Muscle of leg (tissue), 3 donors: ENCODE measurements at regions not wholly inside any gene's neighbourhood (a gene's known extent, or its start where the extent isn't known, plus 50 kb on each side); places are given as distances from the start of the nearest gene placed in this dataset.

ENCODE experiments used
- DNase-seq: peaks from one replicate; pipeline ENCODE4 v3.0.0; 2013
- H3K27ac ChIP-seq: one replicate; pipeline ENCODE4 v1.5.1; 2013; ENCODE audit warnings: mild to moderate bottlenecking, low read length, control low read depth
- H3K27me3 ChIP-seq: one replicate; pipeline ENCODE4 v1.6.1; 2013; ENCODE audit warnings: low read length; ENCODE audit not compliant: control insufficient read depth, insufficient read depth
- H3K36me3 ChIP-seq: one replicate; pipeline ENCODE4 v1.6.1; 2013; ENCODE audit warnings: low read length; ENCODE audit not compliant: control insufficient read depth, insufficient read depth
- H3K4me1 ChIP-seq: one replicate; pipeline ENCODE4 v1.6.1; 2013; ENCODE audit warnings: low read length; ENCODE audit not compliant: control insufficient read depth, insufficient read depth
- H3K4me3 ChIP-seq: one replicate; pipeline ENCODE4 v1.5.1; 2013; ENCODE audit warnings: low read length, control low read depth
- H3K9me3 ChIP-seq: replicated peaks from 2 replicates; pipeline ENCODE4 v1.6.1; 2013; ENCODE audit warnings: low read depth, low read length; ENCODE audit not compliant: control insufficient read depth
- WGBS: methylation state at CpG from one replicate; pipeline ENCODE4 v1.1.5; 2013; ENCODE audit warnings: missing lambda C conversion rate; ENCODE audit not compliant: insufficient coverage; 5-methylcytosine and 5-hydroxymethylcytosine counted together

DNA sequence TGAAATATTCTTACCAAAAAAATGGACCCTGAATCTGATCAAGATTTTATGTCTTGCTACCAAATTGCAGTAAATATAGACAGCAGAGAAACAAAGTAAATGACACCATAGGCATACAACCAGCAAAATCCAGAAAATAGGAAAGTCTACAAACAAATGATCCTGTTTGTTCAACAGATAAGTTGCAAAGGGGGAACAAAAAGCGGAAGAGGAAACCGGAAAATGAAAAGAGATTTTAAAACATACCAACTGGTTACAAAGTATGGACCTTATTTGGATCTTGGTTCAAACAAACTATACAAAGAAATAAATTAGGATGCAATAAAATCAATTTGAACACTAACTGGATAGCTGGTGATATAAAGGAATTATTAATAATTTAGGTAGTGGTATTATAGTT, 92.0 kb downstream of the TMPRSS5 start:
- no peak overlapping the region for H3K4me3 ChIP-seq
- no peaks in the 10 kb centered on the region for H3K4me1 ChIP-seq
- no peaks in the 10 kb centered on the region for H3K27me3 ChIP-seq
- H3K27ac ChIP-seq: no peak overlapping the region
- H3K9me3 ChIP-seq: no peaks in the 10 kb centered on the region
- WGBS: no CpG with 5 or more reads among the region's 2 CpGs
- DNase-seq: no peak
- no peaks in the 10 kb centered on the region for H3K36me3 ChIP-seq

DNA sequence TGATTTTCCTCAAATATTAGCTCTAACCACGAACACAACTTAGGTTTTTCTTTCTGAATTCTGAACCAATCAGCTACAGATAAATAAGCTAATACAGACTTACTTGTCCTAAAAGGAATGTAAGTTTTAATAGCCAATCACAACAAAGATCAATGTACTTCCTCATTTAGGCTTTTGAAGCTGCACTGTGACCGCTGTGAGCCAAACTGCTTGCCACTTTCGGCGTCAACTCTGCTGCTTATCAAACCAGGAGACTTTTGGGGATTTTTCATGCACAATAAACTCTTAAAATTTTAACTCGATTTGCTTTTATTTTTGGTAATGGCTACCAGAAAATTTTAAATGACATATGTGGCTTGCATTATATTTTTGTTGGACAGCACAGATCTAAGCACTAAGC, 92.5 kb downstream of the TMPRSS5 start:
- 50% methylated on average over 1 of the region's 5 CpGs for WGBS
- Histone ChIP-seq H3K4me1 (no peaks in the 10 kb centered on the region), H3K27ac (no peak overlapping the region), H3K4me3 (no peak overlapping the region), H3K36me3 (no peaks in the 10 kb centered on the region), H3K27me3 (no peaks in the 10 kb centered on the region), H3K9me3 (no peaks in the 10 kb centered on the region)
- DNase-seq: no peak

DNA sequence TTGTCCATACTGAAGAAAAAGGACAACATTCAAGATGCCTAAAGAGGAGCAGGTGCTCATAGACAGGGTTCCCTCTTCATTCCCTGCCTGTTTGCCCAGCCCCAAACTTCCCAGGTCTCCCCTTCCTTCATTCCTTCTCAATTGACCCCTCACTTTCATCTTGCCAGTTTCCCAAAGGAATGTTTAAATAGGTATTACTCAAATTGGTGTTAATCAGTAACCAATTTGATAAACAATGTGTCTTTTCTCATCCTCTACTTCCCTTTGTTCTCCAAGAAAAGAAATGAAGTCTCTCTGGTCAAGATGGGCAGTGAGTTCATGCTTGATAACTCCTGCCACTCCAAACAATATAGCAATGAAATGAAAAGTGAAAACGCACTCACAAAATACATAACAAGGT, 101.9 kb downstream of the TMPRSS5 start:
- WGBS: no CpG with 5 or more reads among the region's 1 CpG
- no peak for DNase-seq
- Histone ChIP-seq H3K27ac (no peak overlapping the region), H3K4me3 (no peak overlapping the region), H3K4me1 (peaks cover 6% of the 10 kb centered on the region), H3K27me3 (peaks cover 2% of the 10 kb centered on the region), H3K36me3 (no peaks in the 10 kb centered on the region), H3K9me3 (peaks cover 3% of the 10 kb centered on the region)

DNA sequence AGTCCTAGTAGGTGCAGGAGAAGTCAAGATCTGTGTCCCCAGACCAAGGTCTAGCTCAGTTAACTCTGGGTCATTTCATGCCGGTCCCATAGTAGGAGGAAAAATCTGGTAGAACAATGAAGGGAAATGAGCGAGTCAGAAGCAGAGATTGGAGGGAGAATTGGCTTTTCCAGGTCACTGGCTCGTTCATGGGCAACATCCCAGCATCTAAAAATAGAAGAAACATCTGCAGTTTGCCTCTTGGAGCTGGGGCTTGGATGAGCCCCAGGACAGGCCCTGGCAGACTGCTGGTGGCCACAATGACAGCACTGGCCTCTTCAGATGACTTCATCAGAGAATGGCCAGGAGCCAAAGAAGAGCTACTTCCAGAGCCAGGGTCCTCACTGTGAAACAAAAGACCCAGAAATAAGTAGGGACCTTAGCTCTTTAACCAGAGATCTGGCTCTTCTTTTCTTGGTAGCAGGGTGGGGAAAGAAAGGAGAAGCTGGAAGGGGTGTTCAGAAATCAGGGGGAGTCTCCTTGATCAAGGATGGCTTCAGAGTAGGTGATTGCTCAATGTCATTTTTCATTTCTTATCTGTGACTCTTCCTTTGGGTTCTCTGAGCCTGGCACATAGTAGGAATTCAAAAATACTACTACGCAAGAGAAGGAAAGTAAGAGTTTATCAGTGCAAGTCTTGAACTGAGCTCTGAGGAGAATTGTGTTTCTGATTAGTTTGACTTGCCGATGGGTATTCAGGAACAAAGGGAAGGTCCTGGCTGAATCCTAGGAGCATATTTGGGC, 102.6 kb downstream of the TMPRSS5 start:
- no peaks in the 10 kb centered on the region for H3K36me3 ChIP-seq
- H3K4me3 ChIP-seq: no peak overlapping the region
- 33% methylated on average over 3 of the region's 5 CpGs for WGBS
- peaks cover 2% of the 10 kb centered on the region for H3K27me3 ChIP-seq
- DNase-seq: peak; percentile 84
- H3K4me1 ChIP-seq: peaks cover 6% of the 10 kb centered on the region
- no peak overlapping the region for H3K27ac ChIP-seq
- peaks cover 3% of the 10 kb centered on the region for H3K9me3 ChIP-seq

DNA sequence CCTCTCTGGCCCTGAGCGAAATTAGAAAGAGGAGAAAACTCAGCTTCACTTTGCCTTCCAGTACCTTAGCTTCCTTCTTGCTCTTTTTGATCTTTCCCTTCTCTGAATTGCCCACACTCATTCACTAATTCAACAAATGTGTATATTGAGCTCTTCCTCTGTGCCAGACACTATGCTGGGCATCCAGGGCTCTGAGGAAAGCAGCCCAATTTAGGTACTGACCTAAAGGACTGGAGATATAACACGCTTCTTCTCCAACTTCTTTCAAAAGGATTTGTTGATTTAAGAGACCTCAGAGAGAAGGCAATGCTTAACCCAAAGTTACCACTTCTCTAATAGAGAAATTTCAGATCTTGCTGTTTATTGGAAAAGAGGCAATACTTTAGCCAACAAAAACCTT, 103.6 kb downstream of the TMPRSS5 start:
- WGBS: no CpG with 5 or more reads among the region's 2 CpGs
- no peak for DNase-seq

DNA sequence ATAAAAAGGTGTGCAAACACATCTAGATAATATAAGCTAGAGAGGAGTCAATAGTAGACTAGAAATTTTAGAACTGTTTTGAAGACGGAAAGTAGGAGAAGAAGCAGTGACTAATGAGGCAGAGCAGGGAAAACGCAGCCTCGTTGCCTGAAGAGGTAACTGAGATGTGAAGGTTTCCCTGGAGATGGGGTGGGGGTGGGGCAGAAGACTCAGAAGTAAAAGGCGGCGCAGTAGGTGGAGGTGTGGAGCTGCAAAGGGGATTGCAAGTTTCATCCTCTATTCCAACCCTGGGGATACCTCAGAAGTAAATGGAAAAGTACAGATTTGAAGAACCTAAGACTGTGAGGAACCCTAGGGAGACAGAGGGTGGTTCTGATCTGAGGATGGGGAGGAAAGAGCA, 109.5 kb downstream of the TMPRSS5 start:
- Histone ChIP-seq H3K4me1 (no peaks in the 10 kb centered on the region), H3K27me3 (peaks cover 2% of the 10 kb centered on the region), H3K36me3 (no peaks in the 10 kb centered on the region), H3K27ac (no peak overlapping the region), H3K9me3 (no peaks in the 10 kb centered on the region), H3K4me3 (no peak overlapping the region)
- WGBS: 79% methylated on average over 4 of the region's 5 CpGs
- no peak for DNase-seq

More for the DNA sequence above, 103.6 kb downstream of the TMPRSS5 start:
- Histone ChIP-seq H3K36me3 (no peaks in the 10 kb centered on the region), H3K4me1 (peaks cover 6% of the 10 kb centered on the region), H3K9me3 (peaks cover 3% of the 10 kb centered on the region), H3K27me3 (peaks cover 2% of the 10 kb centered on the region), H3K27ac (no peak overlapping the region), H3K4me3 (no peak overlapping the region)

DNA sequence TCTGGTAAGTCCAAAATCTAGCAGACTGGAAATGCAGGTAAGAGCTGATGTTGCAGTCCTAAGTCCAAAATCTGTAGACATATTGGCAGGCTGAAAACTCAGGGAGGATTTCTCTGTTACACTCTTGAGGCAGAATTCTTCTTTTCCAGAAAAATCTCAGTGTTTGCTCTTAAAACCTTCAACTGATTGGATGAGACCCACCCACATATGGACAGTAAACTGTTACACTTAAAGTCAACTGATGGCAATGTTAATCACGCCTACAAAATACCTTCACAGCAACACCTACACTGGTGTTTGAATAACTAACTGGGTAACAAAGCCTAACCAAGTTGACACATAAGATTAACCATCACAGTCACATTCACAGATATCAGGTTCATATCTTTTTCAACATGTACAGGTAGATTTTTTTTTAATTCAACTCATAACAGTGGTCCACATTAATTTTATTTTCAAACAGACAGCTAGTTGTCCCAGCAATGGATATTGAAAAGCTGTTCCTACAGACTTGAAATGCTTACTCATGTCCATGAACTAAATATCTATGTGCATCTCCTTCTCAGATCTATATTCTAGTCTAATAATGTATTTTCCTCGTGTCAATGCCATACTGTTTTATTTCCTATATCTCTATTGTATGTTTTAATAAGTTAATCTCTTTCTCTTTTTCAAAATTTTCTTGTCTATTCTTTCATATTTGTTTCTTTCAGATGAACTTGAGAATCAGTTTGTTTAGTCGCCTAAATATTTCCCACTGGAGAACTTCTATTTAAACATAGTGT, 110.1 kb downstream of the TMPRSS5 start:
- Histone ChIP-seq H3K9me3 (no peaks in the 10 kb centered on the region), H3K4me3 (no peak overlapping the region), H3K4me1 (no peaks in the 10 kb centered on the region), H3K27me3 (peaks cover under 1% of the 10 kb centered on the region), H3K27ac (no peak overlapping the region), H3K36me3 (no peaks in the 10 kb centered on the region)
- 91% methylated on average over 1 of the region's 3 CpGs for WGBS
- DNase-seq: no peak

DNA sequence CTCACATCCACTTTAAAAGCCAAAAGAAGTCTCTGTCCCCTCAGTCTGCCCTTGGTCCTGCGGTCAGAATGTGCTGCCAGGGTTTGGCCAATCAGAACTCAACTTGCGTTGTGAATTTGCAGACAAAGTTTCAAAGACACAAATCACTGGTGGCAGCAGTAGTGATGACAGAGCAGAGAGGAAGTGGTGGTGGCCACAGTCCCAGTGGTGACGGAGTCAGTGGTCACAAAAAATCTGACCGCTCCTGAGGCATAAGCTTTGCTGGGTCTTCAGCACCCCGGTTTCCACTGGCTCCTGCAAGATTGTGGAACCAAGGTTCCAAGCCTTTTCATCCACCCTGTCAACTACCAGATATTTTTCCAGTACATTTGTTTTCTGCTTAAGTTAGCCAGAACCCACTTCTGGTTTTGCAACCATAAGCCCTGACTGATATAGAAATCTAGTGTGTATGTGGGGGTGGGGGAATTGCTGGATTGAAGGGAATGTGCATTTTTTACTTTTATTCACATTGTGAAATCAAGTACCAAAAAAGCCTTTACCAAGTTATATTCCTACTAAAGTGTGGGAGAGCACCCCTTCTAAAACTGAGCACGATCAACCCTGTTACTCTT, 112.3 kb downstream of the TMPRSS5 start:
- Histone ChIP-seq H3K9me3 (no peaks in the 10 kb centered on the region), H3K36me3 (no peaks in the 10 kb centered on the region), H3K27me3 (no peaks in the 10 kb centered on the region), H3K27ac (no peak overlapping the region), H3K4me1 (no peaks in the 10 kb centered on the region), H3K4me3 (no peak overlapping the region)
- DNase-seq: no peak
- WGBS: 64% methylated on average over 4 of the region's 6 CpGs

DNA sequence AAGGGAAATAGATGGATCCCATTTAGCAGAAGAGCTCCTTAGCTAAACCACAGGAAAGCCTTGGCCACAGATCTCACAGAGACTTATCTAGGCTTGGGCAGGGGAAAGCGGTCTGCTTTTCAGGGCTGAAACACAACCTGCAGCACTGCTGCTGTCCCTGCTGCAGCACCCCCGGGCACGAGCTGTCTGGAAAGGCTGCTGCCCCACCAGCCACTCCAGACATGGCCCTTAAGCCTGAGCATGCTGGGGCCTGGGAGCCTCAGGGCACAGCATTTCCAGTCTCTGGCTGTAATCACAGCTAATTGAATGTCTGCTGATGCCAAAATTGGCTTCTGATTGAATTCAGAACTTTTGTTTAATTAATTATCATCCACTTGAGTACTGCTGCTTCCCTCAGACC, 115.0 kb downstream of the TMPRSS5 start:
- Histone ChIP-seq H3K9me3 (no peaks in the 10 kb centered on the region), H3K27me3 (no peaks in the 10 kb centered on the region), H3K4me1 (no peaks in the 10 kb centered on the region), H3K36me3 (no peaks in the 10 kb centered on the region), H3K4me3 (no peak overlapping the region), H3K27ac (no peak overlapping the region)
- no peak for DNase-seq
- WGBS: 29% methylated on average over 3 of the region's 3 CpGs

DNA sequence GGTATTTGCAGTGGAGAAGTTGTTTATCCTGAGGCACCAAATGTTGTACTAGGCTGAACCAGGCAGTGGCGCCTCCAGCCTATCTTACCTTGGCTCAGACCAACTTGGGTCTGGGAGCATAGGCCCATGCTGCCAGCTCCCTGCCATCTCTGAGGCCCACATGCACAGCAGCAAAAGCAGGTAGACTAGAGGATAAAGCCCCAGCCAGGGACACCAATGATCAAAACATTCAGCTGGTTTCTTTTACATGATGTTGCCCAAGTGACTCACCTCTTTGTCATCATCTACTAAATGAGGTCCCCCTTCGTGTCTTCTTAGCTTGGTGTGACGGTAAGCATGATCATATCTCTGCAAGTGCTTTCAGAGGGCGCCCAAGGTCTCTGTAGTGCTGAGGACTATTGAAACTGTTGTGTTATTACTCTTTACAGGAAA, 112.1 kb upstream of the DRD2 start:
- no peak for DNase-seq
- Histone ChIP-seq H3K4me1 (no peaks in the 10 kb centered on the region), H3K9me3 (no peaks in the 10 kb centered on the region), H3K27me3 (no peaks in the 10 kb centered on the region), H3K27ac (no peak overlapping the region), H3K36me3 (no peaks in the 10 kb centered on the region), H3K4me3 (no peak overlapping the region)
- WGBS: 67% methylated on average over 2 of the region's 4 CpGs
